ENCODE measurements at regions not wholly inside any gene's neighbourhood (a gene's known extent, or its start where the extent isn't known, plus 50 kb on each side); places are given as distances from the start of the nearest gene placed in this dataset.
A peak's percentile ranks its signal among the peaks of the same experiment; 100 is the strongest.
"Not testable (repeated sequence)": the region's sequence is repeated elsewhere in the genome, so short reads cannot be mapped to it uniquely, and the experiment has no call there.

- DNase-seq = no peak
Observed at GRCh38 chr20:56769921-56770600, 141.0 kb downstream of the TFAP2C start.

- no peak for DNase-seq
Observed at GRCh38 chr20:56773749-56774148, 144.6 kb downstream of the TFAP2C start.

- no peak for DNase-seq
Observed at GRCh38 chr20:56774873-56775272, 145.8 kb downstream of the TFAP2C start.

GRCh38 chr20:56776345-56776744 is 147.2 kb downstream of the TFAP2C start:
- no peak for DNase-seq

- DNase-seq = peak; percentile 20
Observed at GRCh38 chr20:56778765-56779195, 149.7 kb downstream of the TFAP2C start.

- no peak for DNase-seq
Observed at GRCh38 chr20:56779452-56780143, 150.5 kb downstream of the TFAP2C start.

GRCh38 chr20:56780266-56780665 is 151.2 kb downstream of the TFAP2C start:
- no peak for DNase-seq

GRCh38 chr20:56781108-56781739 is 152.1 kb downstream of the TFAP2C start:
- DNase-seq = no peak

GRCh38 chr20:56781987-56782560 is 153.0 kb downstream of the TFAP2C start:
- DNase-seq = not testable (repeated sequence)

GRCh38 chr20:56782814-56783213 is 153.7 kb downstream of the TFAP2C start:
- not testable (repeated sequence) for DNase-seq

GRCh38 chr20:56783826-56784225 is 154.7 kb downstream of the TFAP2C start:
- no peak for DNase-seq

GRCh38 chr20:56786503-56786902 is 157.4 kb downstream of the TFAP2C start:
- no peak for DNase-seq

- DNase-seq = no peak
Observed at GRCh38 chr20:56788041-56788670, 159.1 kb downstream of the TFAP2C start.

GRCh38 chr20:56788671-56789610 is 159.8 kb downstream of the TFAP2C start:
- no peak for DNase-seq

- no peak for DNase-seq
Observed at GRCh38 chr20:56793916-56794315, 164.8 kb downstream of the TFAP2C start.

- DNase-seq = no peak
Observed at GRCh38 chr20:56795492-56795891, 166.4 kb downstream of the TFAP2C start.

GRCh38 chr20:56796345-56796744 is 167.2 kb downstream of the TFAP2C start:
- DNase-seq = no peak

GRCh38 chr20:56797023-56797422 is 167.9 kb downstream of the TFAP2C start:
- DNase-seq = no peak

GRCh38 chr20:56798634-56799033 is 169.5 kb downstream of the TFAP2C start:
- no peak for DNase-seq

- no peak for DNase-seq
Observed at GRCh38 chr20:56799187-56799586, 170.1 kb downstream of the TFAP2C start.

- no peak for DNase-seq
Observed at GRCh38 chr20:56800088-56800487, 171.0 kb downstream of the TFAP2C start.

Data from left kidney (tissue), 1 donor.